SW 1271 (cell line): ENCODE measurements at regions not wholly inside any gene's neighbourhood (a gene's known extent, or its start where the extent isn't known, plus 50 kb on each side); places are given as distances from the start of the nearest gene placed in this dataset.
"Not testable (repeated sequence)": the region's sequence is repeated elsewhere in the genome, so short reads cannot be mapped to it uniquely, and the experiment has no call there.

Experiments
- DNase-seq, 2 experiments: peaks; one replicate each; lab custom pipeline; 2025; lab: John Stamatoyannopoulos, UW

DNA sequence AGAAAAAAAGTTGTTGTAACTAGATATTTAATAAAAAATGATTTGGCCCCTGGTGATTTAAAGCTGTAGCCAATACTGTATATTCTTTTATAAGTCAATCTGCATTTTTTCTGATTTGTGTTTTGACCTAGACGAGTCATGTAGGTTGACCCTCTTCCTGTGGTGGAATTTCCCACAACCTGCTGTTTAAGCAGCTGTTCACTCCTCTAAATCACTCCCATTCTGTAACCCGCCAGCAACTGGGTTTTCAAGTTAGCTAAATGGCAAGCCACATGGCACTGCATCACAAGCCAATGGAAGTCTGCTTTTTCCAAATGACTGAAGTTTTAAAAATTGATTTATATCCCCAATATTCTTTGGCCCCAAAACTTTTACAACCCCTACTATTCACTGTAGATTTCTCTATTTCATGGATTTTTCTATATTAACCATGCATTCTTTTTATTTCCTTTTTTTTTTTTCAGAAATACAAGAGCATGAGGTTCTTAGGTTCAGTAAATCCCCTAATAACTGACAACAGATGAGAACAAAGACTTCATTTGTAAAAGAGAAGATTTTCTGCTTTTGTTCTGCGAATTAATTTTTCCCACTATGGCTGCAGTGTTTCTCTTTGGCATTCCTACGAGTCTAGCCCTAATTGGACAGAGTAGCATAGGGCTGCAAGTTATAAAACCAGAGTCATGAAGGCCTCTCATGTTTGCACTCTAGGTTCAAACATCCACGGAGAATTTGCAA is 184.5 kb upstream of the TLE4 start:
- no peak for DNase-seq

DNA sequence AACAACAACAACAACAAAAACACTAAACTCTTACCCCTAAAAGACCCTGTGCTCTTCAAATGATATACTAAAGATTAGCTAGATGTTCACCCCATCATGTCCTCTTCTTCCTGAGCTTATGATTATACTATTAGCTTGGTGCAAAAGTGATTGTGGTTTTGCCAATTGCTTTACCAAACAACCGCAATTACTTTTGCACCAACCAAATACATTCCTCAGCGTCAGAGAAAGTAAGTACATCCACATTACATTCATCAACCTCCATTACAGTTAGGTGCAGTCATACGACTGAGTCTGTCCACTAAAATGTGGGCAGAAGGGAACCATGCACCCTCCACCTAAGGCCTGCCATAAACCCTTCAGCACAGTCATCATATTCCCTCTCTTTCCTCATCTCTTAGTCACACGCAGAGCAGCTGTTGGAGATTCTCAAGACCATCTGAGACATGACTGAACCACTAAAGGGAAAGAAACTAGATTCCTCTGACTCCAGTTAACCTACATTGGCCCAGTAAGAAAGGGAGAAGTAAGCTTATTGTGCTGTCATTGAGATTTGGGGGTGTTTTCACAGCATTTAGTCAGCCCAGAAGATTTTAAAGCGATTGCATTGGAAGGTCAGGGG is 181.6 kb upstream of the TLE4 start:
- DNase-seq: no peak

DNA sequence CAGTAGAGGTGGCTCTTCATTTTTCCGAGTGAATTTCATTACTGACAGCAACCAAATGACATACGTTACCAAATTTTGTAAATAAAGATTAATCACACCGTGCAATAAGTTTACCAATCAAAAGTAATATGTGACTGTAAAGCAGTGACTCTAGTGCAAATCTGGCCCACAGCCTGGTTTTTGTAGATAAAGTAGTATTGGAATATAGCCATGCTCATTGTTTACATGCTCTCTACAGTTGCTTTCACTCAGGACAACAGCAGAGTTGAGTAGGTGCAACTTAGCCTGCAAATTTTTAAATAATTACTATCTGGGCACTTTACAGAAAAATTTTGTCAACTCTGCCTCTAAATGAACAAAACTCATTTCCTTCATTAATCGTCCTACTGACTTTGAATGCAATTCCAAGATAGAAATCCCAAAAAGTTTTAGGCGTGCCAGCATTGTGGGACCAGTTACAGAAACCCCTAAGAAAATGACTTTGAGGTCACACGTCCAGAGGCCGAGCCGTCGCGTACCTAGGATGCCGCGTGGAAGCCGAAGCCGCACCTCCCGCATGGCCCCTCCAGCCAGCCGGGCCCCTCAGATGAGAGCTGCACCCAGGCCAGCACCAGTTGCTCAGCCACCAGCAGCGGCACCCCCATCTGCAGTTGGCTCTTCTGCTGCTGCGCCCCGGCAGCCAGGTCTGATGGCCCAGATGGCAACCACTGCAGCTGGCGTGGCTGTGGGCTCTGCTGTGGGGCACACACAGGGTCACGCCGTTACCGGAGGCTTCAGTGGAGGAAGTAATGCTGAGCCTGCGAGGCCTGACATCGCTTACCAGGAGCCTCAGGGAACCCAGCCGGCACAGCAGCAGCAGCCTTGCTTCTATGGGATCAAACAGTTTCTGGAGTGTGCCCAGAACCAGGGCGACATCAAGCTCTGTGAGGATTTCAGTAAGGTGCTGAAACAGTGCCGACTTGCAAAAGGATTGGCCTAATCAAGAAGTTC is 180.7 kb upstream of the TLE4 start:
- no peak for DNase-seq

DNA sequence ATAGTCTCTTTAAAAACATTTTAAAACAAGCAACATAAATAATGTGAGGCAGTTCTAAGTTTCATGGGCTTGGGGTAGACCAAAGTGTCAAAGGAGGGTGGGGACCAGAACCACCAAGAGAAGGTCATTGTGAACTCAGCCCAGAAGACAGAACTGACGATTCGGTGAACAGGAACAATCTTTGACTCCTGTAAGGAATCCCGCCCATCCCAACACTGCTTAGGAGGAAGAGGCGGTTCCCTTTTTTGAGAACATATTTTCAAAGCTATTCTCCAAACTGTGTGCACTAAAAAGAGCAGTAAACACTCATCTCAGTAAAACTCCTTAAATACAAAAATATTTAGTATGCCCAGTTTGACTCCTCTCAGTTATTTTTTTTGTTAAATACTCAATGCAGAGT is 176.5 kb upstream of the TLE4 start:
- DNase-seq: no peak

DNA sequence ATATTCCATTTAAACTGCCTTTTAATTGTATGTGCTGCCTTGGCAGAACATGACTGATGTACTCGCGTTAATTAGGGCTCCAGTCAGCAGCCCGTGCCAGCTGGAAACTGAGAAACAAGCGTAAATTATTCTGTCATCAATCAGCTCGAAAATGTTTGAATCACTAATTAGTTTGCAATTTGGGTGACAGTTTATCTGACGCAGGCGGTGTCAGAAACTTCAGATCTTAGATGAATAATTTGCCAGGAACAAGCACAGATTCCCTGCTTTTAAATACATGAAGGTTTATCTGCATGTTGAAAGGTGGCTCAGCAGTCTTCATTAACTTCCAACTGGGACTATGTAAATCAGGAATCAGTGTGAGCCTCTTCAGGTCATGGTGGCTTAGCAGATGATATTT is 176.0 kb upstream of the TLE4 start:
- DNase-seq: no peak

DNA sequence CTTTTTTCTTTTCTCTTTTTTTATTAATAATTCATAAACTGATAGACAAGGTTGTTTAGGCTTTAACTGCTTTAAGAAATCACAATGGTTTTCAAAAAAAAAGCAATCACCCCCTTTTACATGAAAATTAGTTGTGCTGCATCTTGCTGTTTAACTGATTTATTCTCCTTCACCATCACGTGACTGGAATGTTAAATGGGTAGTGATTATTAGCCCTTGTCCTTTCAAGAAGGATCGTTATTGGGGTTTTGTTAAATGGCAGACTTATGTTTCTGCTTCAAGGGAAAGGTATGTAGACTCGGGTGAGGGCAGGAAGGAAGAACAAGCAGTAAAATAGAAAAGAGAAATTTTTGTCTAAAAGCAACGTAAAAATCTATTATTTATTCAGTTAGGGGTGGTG is 175.6 kb upstream of the TLE4 start:
- DNase-seq: no peak

DNA sequence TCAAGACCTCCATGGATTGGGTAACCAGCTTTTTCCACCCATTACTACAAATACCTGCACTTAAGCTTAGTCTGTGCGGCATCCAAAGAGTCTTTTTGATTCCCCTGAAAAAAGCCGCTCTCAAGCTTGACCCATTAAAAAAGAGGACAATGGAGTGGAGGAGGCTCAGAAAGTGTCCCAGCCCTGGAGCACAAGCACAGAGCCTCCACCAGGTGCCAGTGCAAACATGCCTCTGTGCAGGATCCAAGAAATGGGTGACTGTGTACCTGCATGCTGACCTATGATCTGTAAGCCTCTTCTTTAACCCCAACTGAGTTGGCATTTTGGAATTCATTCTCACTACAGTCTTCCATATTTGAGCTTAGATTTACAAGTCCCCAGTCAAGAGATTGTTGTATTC is 168.3 kb upstream of the TLE4 start:
- DNase-seq: no peak

DNA sequence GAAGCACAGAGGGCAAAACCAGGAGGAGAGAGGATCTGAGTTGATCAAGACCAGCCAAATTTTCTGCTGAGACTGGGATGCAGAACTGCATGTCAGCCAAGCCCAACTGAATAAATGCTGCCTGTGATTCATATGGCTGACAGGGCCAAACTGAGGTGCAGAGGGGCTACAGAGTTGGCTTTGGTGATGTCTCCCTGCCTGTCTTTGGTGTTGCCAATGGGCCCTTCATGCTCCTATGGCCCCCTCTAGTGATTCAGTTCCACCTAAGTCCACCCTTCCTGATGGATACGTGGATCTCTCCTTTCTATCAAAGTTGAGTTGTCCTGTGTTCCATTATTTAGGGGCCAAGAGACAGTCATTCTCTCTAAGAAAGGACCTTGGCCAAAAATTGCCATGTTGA is 163.6 kb upstream of the TLE4 start:
- peak in 1 of 2 experiments; percentile 3 for DNase-seq

DNA sequence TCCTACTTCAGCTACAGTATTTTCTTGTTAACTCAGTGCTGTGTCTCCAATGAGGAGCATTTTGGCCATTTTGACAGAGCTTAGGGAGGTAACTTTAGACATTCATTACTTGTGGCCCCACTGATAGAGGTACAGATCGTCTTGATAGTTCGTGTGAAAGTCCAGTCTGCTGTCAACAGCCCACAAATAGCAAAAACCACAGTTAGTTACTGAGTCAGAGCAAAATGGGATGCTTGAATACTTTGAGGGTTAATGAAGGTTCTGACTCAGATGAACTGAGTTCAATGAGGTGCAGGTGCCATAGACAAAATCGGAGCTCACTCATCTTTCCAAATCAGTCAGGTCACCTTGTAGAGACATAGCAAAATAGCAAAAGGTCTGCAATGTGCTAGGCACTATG is 163.1 kb upstream of the TLE4 start:
- DNase-seq: no peak

DNA sequence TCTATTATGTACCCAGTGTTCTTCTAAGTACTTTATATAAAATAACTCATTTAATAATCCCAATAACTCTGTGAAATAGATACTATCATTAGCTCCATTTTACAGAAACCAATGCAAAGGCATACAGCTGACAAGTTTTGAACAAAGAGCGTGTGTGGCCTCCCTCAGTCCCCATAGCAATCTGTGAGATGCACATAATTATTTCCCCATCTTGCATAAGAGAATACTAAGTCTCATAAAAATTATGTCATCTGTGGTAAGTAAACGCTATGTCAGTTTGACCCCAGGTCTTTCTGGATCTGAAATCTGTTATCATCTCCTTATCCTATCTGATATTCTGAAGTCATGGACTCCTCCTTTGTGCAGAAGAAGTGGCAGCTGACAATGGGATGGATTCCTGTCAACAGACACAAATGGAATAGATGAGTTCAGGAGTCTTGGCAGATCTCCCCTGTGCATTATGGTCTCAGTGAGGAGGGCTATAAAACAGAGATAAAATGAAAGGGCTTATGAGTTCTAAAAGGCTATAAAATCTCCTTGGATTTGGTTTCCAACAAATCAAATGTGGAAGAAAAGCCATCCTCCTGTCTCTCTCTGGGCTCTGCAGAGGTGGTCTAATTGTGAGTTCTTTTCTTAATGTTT is 162.5 kb upstream of the TLE4 start:
- DNase-seq: no peak

DNA sequence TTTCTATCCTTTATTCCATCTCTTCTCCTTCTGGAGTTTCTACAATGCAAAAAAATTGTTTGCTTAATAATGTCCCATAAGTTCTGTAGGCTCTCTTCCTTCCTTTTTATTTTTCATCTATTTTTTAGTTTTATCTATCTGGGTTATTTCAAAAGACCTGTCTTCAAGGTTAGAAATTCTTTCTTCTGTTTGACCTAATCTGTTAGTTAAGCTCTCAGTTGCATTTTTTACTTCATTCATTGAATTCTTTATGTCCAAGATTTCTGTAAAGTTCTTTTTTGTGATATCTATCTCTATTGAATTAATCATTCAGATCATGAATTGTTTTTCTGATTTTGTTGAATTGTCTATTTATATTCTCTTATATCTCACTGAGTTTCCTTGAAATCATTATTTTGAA is 145.9 kb upstream of the TLE4 start:
- no peak for DNase-seq

DNA sequence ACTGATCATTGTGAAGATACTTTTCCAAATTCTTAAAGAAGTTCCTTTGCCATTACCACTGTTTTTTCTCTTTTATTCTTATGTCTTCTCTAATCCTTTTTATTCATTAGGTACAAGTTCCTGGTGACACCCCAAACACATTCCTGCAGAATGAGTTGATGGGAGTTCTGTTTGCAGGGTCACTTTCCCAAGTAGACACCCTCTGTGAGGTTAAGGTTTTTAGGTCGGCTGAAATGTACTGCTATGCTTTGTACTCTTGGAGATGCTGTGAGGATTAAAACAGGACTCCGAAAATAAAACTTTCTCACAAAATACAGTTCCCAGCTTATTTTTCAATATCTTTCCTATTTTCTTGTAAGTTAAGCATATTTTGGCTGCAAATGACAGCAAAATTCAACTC is 143.3 kb upstream of the TLE4 start:
- DNase-seq: no peak

DNA sequence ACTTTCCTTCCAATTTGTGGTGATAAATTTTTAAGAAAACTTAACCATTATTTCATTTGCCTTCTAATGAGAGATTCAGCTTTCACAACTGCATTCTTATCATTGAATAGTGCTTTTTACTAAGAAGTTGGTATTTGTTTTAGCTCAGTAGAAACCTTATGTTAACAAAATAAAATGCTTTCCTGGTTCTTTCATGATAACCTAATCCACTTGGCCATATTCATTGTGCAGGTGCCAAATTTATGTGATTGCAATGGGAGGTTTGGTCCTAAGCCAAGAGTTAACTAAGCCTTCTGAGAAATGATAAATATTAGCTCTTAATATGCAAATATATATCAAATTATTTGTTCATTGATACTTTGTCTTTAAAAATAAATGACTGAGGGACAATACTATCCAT is 141.1 kb upstream of the TLE4 start:
- no peak for DNase-seq

DNA sequence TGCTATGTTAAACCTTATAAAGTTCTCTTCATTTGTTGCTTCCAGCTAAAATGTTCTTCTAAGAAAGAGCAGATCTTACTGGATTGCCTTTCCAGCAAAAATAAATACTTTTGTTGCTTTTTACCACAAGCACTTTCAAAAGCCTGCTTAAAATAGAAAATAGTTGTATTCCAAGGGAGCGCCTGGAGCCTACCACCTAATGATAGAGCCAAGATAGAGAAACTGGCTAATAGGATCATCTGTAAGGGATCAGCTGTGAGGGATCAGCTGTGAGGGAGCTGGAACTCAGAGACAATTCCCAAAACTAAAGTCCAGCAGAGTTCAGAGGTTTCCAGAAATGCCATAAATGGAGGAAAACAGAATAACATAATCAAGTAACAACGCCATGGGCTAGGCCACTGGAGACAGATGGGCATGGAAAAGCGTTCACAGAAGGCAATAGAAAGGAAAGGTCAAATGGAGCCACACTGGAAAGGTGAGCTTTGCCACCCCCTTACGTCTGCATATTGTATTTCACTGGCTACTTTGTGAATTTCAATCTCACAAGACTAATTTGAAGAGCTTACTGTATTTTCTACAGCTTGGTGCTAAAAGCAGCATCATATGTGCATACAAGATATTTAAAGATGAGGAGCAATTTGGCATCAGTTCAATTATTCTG is 140.6 kb upstream of the TLE4 start:
- no peak for DNase-seq

DNA sequence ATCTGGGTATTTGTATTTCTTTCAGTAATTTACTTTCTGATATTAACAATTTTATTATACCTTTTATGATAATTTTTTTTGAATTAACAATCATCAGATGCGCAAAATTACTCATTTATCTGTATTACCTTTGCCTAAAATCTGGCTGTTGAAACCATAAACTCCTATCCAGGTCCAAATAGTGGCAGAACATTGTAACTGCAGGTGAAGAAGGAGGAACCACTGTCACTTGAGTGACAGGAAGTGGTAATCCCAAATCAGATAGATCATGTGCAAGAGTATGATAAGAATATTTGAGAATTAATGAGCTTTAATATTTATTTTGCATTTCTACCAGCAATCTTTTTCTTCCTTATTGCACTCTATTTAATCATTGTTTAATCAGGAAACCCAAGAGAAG is 139.3 kb upstream of the TLE4 start:
- DNase-seq: no peak

DNA sequence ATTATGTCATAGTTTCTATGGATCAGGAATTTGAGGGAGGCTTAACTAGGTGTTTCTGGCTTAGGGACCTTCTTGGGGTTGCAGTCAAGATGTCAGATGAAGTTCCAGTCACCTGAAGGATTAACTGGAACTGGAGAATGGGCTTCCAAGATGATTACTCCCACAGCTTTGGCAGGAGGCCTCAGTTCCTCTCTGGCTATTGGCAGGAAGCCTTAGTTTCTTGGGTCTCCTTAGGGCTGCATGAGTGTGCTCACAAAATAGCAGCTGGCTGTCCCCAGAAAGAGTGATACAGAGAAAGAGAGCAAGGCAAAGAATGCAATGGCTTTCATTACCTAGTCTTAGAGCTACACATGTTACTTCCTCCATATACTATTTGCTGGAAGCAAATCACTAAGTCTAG is 138.1 kb upstream of the TLE4 start:
- no peak for DNase-seq

DNA sequence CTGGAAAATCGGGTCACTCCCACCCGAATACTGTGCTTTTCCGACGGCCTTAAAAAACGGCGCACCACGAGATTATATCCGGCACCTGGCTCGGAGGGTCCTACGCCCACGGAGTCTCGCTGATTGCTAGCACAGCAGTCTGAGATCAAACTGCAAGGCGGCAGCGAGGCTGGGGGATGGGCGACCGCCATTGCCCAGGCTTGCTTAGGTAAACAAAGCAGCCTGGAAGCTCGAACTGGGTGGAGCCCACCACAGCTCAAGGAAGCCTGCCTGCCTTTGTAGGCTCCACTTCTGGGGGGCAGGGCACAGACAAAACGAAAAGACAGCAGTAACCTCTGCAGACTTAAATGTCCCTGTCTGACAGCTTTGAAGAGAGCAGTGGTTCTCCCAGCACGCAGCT is 132.5 kb upstream of the TLE4 start:
- not testable (repeated sequence) for DNase-seq

DNA sequence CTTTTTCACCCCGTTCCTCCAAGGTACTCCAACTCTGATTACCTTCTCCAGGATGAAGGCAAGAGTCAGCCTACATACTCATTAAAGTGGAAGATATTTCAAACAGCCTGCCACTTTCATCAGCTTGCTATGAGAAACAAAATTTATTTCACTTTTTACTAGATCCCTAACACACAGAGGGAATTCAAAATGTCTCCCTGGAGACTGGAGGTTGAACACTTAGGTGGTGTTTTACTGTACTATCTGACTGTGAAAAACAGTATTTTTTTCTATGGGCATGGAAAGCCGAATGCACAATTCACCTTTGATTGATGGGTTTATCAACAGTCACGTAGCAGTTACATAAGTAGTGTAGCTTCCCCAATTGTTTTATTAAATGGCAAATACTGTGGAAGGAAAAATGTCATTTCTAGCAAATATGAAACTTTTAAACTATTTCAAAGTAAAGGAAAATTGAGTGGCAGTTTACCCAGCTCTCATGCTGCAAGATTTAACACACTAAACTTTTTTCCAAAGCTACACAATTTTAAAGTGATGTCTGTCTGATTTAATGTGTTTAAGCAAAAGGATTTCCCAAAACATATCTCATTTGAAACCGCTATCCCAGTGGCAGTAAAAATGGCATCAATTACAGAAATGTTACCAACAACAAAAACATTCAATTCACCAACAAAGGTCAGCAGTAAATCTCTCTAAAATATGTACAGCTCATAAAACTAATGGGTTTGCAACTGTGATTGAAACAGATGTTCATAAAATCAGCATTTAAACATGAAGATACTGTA is 125.0 kb upstream of the TLE4 start:
- DNase-seq: no peak

DNA sequence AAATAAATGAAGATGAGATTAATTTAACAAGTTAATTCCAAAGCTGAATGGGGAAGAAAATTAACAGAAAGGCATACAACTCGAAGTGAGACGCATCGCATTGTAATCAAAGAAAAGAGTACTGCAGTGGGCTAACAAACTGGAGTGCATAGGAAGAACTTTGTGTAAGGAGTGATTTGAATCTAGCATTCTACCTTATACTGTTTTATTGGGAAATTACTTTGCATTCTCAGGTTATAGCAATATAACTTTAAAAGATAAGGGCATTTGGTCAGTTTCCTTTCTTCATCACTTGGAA is 124.5 kb upstream of the TLE4 start:
- DNase-seq: no peak

DNA sequence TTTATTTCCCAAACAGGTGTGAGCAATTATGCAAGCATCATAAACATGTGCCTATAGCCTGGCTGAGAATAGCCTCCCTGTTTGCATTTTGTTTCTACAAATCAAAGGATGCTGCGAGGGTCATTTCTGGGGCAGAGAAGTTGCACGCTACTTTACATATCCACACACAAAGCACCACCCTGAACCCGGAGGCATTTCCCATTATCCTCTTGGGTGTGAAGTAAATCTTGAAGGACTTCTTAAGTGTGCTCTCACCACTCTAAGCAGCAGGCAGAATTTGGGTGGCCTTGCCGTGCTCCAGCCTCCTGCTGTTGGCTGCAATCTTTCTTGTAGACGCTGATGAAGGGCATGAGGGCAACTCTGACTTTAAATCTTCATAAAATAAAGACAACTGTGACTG is 124.0 kb upstream of the TLE4 start:
- no peak for DNase-seq

DNA sequence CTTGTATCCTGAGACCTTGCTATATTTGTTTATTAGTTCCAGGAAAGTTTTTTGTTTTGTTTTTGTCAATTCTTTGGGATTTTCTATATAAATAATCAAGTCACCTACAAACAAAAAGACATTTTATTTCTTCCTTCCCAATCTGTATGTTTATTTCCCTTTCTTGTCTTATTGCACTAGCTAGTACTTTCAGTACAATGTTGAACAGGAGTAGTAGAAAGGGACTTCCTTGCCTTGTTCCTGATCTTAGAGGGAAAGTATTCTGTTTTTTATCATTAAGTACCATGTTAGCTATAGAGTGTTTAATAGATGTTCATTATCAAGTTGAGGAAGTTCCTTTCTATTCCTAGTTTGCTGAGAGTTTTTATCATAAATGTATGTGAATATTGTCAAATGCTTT is 119.5 kb upstream of the TLE4 start:
- DNase-seq: no peak
